Stomach (tissue), 8 donors: ENCODE measurements at regions not wholly inside any gene's neighbourhood (a gene's known extent, or its start where the extent isn't known, plus 50 kb on each side); places are given as distances from the start of the nearest gene placed in this dataset.

Source experiments
- DNase-seq, 2 donors: peaks; one replicate each; pipeline versions ENCODE4 v3.0.0 to v3.0.0-alpha.2; 2013 to 2019
- H3K27ac ChIP-seq, 5 donors: fragments of 200-600 bp in 4 of 5; sonication (generic) in 4 of 5; one replicate each; pipeline ENCODE4 v1.5.1; 2013 to 2019; ENCODE audit warnings: mild to moderate bottlenecking in 1 of 5, moderate library complexity in 1 of 5
- H3K27me3 ChIP-seq, 3 donors: fragments of 200-600 bp; sonication (generic); one replicate each; pipeline ENCODE4 v1.5.1; 2017 to 2019; ENCODE audit warnings: mixed run types in 1 of 3
- H3K36me3 ChIP-seq, 4 donors: fragments of 200-600 bp; sonication (generic); 1 replicate in 3 of 4; 2 replicates in 1 of 4; pipeline ENCODE4 v1.5.1; 2016 to 2019
- H3K4me1 ChIP-seq, 4 donors: fragments of 200-600 bp; sonication (generic); one replicate each; pipeline ENCODE4 v1.5.1; 2016 to 2019
- H3K4me3 ChIP-seq, 4 donors: fragments of 200-600 bp; sonication (generic) in 3 of 4; one replicate each; pipeline ENCODE4 v1.5.1; 2016 to 2019; ENCODE audit warnings: mild to moderate bottlenecking in 1 of 4
- H3K9me3 ChIP-seq, 4 donors: fragments of 200-600 bp; sonication (generic); one replicate each; pipeline ENCODE4 v1.5.1; 2016 to 2019
- CTCF ChIP-seq, 7 experiments: fragments of 450-650 bp in 4 of 7; fragments of 200-600 bp in 3 of 7; sonication (generic) in 3 of 7; IDR thresholded peaks; one replicate each; pipeline ENCODE4 v1.5.1; 2016 to 2019; ENCODE audit warnings: antibody characterized with exemption in 7 of 7, control low read depth in 2 of 7, mild to moderate bottlenecking in 1 of 7
- EP300 ChIP-seq: sonication (generic); formaldehyde crosslinking; IDR thresholded peaks from one replicate; pipeline ENCODE4 v1.6.1; 2017; ENCODE audit warnings: antibody characterized with exemption
- POLR2A ChIP-seq, 4 donors: fragments of 450-650 bp; IDR thresholded peaks; one replicate each; pipeline ENCODE4 v1.6.1; 2016; ENCODE audit warnings: antibody characterized with exemption in 4 of 4, control low read depth in 2 of 4, mild to moderate bottlenecking in 1 of 4, moderate library complexity in 1 of 4
- POLR2AphosphoS5 ChIP-seq, 3 donors: sonication (generic); formaldehyde crosslinking; IDR thresholded peaks; one replicate each; pipeline ENCODE4 v1.6.1; 2016; ENCODE audit warnings: antibody characterized with exemption in 3 of 3
- WGBS, 5 donors: extraction: QIAGEN DNeasy Blood & Tissue Kit in 3 of 5; methylation state at CpG; one replicate each; pipeline versions ENCODE4 v1.1.5 to v1.1.7; 2013 to 2018; 5-methylcytosine and 5-hydroxymethylcytosine counted together
- intact Hi-C: fragments of 100-400 bp; cut with DNase I; formaldehyde crosslinking; loops from one replicate; pipeline ENCODE4 v1.15.1; 2023; ENCODE audit warnings: low total_unique reads
- donor health status: healthy with polysubstance abuse.
- donor health status: Bipolar disorder and iron deficiency.
- donor health status: healthy.

DNA sequence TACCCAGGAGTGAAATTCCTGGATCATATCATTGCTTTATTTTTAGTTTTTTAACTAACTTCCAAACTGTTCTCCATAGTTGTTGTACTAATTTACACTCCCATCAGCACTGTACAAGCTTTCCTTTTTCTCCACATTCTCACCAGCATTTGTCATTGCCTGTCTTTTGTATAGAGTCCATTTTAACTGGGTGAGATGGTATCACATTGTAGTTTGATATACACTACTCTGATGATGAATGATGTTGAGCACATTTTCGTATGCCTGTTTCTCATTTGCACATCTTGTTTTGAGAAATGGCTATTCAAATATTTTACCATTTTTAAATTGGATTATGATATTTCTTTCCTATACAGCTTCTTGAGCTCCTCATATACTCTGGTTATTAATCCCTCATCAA lies 1586.6 kb downstream of the SI start:
- intact Hi-C loops: no loop called here
- 49 to 68% (median 60%) methylated on average over 1 of the region's 1 CpG for WGBS, 5 donors
- Histone ChIP-seq H3K4me3 (no peak overlapping the region), H3K27ac (no peak overlapping the region), H3K27me3 (no peaks in the 10 kb centered on the region), H3K36me3 (no peaks in the 10 kb centered on the region), H3K9me3 (no peaks in the 10 kb centered on the region), H3K4me1 (no peaks in the 10 kb centered on the region)
- no peak for TF ChIP-seq EP300
- no peak for TF ChIP-seq CTCF (IDR thresholded peaks at IDR 0.05)
- TF ChIP-seq POLR2AphosphoS5 (IDR thresholded peaks at IDR 0.05): no peak
- TF ChIP-seq POLR2A (IDR thresholded peaks at IDR 0.05): no peak
- no peak for DNase-seq

GRCh38 chr3:163490119-163490518 lies 1588.2 kb downstream of the SI start:
- Histone ChIP-seq H3K4me3 (no peak overlapping the region), H3K9me3 (no peaks in the 10 kb centered on the region), H3K4me1 (no peaks in the 10 kb centered on the region), H3K36me3 (no peaks in the 10 kb centered on the region), H3K27me3 (no peaks in the 10 kb centered on the region), H3K27ac (no peak overlapping the region)
- DNase-seq: peak; percentile 19 to 39
- 93 to 100% (median 100%) methylated on average over 1 of the region's 1 CpG for WGBS, 5 donors
- intact Hi-C loops: no loop called here
- TF ChIP-seq EP300 (no peak), CTCF (IDR thresholded peaks at IDR 0.05) (peak in 3 of 7 experiments; percentile 17 to 25 (median 18))

DNA sequence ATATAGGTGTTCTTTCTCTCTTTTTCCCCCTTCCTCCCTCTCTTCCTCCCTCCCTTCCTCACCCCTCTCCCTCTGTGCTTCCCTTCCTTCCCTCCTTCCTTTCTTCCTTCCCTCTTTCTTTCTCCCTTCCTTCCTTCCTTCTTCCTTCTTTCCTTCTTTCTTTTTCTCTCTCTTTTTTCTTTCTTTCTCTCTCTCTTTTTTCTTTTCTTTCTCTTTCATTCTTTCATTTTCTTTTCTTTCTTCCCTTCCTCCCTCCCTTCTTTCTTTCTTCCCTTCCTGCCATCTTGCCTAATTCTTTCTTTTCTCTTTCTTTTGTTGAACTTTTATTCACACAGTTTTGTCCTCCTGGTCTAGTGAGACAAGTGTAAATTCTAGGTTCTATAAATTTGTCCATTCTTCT lies 1595.6 kb downstream of the SI start:
- H3K27ac ChIP-seq: no peak overlapping the region
- H3K27me3 ChIP-seq: no peaks in the 10 kb centered on the region
- no peaks in the 10 kb centered on the region for H3K4me1 ChIP-seq
- intact Hi-C loops: no loop called here
- DNase-seq: no peak
- peaks cover 0 to 3% (median 0%) of the 10 kb centered on the region in 4 donors for H3K9me3 ChIP-seq
- no peaks in the 10 kb centered on the region for H3K36me3 ChIP-seq
- H3K4me3 ChIP-seq: no peak overlapping the region
- no peak for TF ChIP-seq POLR2AphosphoS5 (IDR thresholded peaks at IDR 0.05)
- TF ChIP-seq EP300: no peak
- no peak for TF ChIP-seq POLR2A (IDR thresholded peaks at IDR 0.05)
- no peak for TF ChIP-seq CTCF (IDR thresholded peaks at IDR 0.05)

DNA sequence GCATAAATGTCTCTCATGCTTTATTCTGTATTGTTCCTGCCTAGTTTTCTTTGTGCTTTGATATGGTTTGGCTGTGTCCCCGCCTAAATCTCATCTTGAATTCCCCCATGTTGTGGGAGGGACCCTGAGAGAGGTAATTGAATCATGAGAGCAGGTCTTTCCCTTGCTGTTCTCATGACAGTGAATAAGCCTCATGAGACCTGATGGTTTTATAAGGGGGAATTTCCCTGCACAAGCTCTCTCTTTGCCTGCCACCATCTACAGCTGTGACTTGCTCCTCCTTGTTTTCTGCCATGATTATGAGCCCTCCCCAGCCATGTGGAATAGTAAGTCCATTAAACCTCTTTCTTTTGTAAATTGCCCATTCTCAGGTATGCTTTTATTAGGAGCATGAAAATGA lies 1596.6 kb downstream of the SI start:
- Histone ChIP-seq H3K27me3 (no peaks in the 10 kb centered on the region), H3K4me1 (no peaks in the 10 kb centered on the region), H3K36me3 (no peaks in the 10 kb centered on the region), H3K9me3 (peaks cover 0 to 3% (median 0%) of the 10 kb centered on the region in 4 donors), H3K27ac (no peak overlapping the region), H3K4me3 (no peak overlapping the region)
- no peak for DNase-seq
- intact Hi-C loops: no loop called here
- TF ChIP-seq POLR2A (IDR thresholded peaks at IDR 0.05): no peak
- no peak for TF ChIP-seq EP300
- TF ChIP-seq CTCF (IDR thresholded peaks at IDR 0.05): no peak
- TF ChIP-seq POLR2AphosphoS5 (IDR thresholded peaks at IDR 0.05): no peak
- WGBS, 5 donors: 37 to 68% (median 41%) methylated on average over 1 of the region's 1 CpG

- intact Hi-C loops: no loop called here
- peak in 1 of 2 donors; percentile 12 for DNase-seq
- Histone ChIP-seq H3K27me3 (no peaks in the 10 kb centered on the region), H3K36me3 (no peaks in the 10 kb centered on the region), H3K4me3 (no peak overlapping the region), H3K9me3 (no peaks in the 10 kb centered on the region), H3K4me1 (no peaks in the 10 kb centered on the region), H3K27ac (no peak overlapping the region)
- 45 to 60% (median 50%) methylated on average over 2 of the region's 2 CpGs for WGBS, 5 donors
- TF ChIP-seq POLR2AphosphoS5 (IDR thresholded peaks at IDR 0.05) (no peak), EP300 (no peak)
Measured at GRCh38 chr3:163476179-163476578, 1602.1 kb downstream of the SI start.
